ENCODE measurements at regions not wholly inside any gene's neighbourhood (a gene's known extent, or its start where the extent isn't known, plus 50 kb on each side); places are given as distances from the start of the nearest gene placed in this dataset.

- TF ChIP-seq, protein P1, sequence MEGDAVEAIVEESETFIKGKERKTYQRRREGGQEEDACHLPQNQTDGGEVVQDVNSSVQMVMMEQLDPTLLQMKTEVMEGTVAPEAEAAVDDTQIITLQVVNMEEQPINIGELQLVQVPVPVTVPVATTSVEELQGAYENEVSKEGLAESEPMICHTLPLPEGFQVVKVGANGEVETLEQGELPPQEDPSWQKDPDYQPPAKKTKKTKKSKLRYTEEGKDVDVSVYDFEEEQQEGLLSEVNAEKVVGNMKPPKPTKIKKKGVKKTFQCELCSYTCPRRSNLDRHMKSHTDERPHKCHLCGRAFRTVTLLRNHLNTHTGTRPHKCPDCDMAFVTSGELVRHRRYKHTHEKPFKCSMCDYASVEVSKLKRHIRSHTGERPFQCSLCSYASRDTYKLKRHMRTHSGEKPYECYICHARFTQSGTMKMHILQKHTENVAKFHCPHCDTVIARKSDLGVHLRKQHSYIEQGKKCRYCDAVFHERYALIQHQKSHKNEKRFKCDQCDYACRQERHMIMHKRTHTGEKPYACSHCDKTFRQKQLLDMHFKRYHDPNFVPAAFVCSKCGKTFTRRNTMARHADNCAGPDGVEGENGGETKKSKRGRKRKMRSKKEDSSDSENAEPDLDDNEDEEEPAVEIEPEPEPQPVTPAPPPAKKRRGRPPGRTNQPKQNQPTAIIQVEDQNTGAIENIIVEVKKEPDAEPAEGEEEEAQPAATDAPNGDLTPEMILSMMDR (conservative IDR thresholded peaks at IDR 0.05) = no peak
- Mint-ChIP-seq H3K27me3 (peaks cover 36% of the 10 kb centered on the region), H3K27ac (no peak overlapping the region), H3K36me3 (no peaks in the 10 kb centered on the region), H3K4me3 (no peak overlapping the region), H3K4me1 (ENCODE audit: unreplicated experiment) (no peaks in the 10 kb centered on the region), H3K9me3 (no peaks in the 10 kb centered on the region)
- DNase-seq (ENCODE audit: extremely low spot score, unreplicated experiment) = peak; percentile 63
Observed at GRCh38 chr13:112254061-112254818, 121.9 kb upstream of the SPACA7 start.

DNA sequence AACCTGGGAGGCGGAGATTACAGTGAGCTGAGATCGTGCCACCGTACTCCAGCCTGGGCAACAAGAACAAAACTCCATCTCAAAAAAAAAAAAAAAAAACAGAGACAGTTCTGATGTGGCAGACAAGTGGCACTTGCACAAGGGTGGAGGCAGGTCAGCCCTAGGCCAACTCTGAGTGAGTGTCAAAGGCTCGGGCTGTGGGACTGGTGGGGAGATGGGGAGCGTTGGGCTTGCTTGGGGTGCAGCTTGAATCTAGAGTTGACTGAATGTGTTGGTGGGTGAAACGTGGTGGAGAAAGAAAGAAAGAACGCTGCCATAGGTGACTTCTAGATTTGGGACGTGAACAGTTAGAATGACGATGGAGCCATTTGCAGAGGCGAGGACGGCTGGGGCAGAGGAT, 121.3 kb upstream of the SPACA7 start:
- no peaks in the 10 kb centered on the region for H3K9me3 Mint-ChIP-seq
- no peak overlapping the region for H3K4me3 Mint-ChIP-seq
- DNase-seq (ENCODE audit: extremely low spot score, unreplicated experiment) = no peak
- H3K4me1 Mint-ChIP-seq (ENCODE audit: unreplicated experiment) = no peaks in the 10 kb centered on the region
- peaks cover 41% of the 10 kb centered on the region for H3K27me3 Mint-ChIP-seq
- no peak overlapping the region for H3K27ac Mint-ChIP-seq
- TF ChIP-seq, protein P1 (conservative IDR thresholded peaks at IDR 0.05) = no peak
- H3K36me3 Mint-ChIP-seq = no peaks in the 10 kb centered on the region

DNA sequence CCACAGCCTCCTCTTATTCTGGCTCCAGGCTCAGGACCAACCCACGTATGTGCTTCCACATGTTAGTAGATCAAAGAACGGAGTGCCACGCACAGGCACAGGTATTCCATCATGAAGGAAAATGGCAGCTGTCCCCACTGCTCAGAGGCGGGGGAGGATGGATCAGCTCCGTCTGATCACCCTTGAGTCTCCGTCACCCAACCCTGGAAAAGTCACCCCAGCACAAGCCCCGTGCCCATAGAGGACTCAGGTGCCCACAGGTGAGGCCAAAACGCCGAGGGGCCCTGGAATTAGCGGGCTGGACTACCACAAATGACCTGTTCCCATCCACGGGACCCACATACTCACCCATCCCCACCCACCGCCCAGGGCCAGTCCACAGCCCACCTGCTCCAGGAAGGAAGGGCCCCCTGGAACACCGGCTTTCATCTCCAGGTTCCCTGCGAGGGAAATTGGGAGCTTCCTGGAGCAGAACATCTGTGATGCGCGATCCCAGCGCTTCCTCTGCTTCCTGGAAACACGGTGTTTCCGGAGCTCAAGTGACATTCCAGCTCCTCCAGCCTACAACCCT, 120.5 kb upstream of the SPACA7 start:
- DNase-seq (ENCODE audit: extremely low spot score, unreplicated experiment) = peak; percentile 57
- Mint-ChIP-seq H3K4me3 (no peak overlapping the region), H3K9me3 (no peaks in the 10 kb centered on the region), H3K27me3 (peaks cover 43% of the 10 kb centered on the region), H3K27ac (no peak overlapping the region), H3K4me1 (ENCODE audit: unreplicated experiment) (no peaks in the 10 kb centered on the region), H3K36me3 (no peaks in the 10 kb centered on the region)
- TF ChIP-seq, protein P1 (conservative IDR thresholded peaks at IDR 0.05) = no peak

- no peak overlapping the region for H3K27ac Mint-ChIP-seq
- TF ChIP-seq, protein P1 (conservative IDR thresholded peaks at IDR 0.05) = no peak
Observed at GRCh38 chr13:112256716-112257494, 119.2 kb upstream of the SPACA7 start.

GRCh38 chr13:112259511-112259910, 116.6 kb upstream of the SPACA7 start:
- no peak overlapping the region for H3K27ac Mint-ChIP-seq
- DNase-seq (ENCODE audit: extremely low spot score, unreplicated experiment) = no peak
- no peak overlapping the region for H3K4me3 Mint-ChIP-seq
- H3K36me3 Mint-ChIP-seq = no peaks in the 10 kb centered on the region
- peaks cover 30% of the 10 kb centered on the region for H3K27me3 Mint-ChIP-seq
- TF ChIP-seq, protein P1 (conservative IDR thresholded peaks at IDR 0.05) = no peak
- no peaks in the 10 kb centered on the region for H3K4me1 Mint-ChIP-seq (ENCODE audit: unreplicated experiment)
- H3K9me3 Mint-ChIP-seq = no peaks in the 10 kb centered on the region

More at GRCh38 chr13:112256716-112257494, 119.2 kb upstream of the SPACA7 start:
- H3K27me3 Mint-ChIP-seq = peaks cover 43% of the 10 kb centered on the region
- DNase-seq (ENCODE audit: extremely low spot score, unreplicated experiment) = no peak
- no peaks in the 10 kb centered on the region for H3K9me3 Mint-ChIP-seq
- no peaks in the 10 kb centered on the region for H3K4me1 Mint-ChIP-seq (ENCODE audit: unreplicated experiment)
- no peaks in the 10 kb centered on the region for H3K36me3 Mint-ChIP-seq
- H3K4me3 Mint-ChIP-seq = no peak overlapping the region

Data from type B pancreatic cell (in vitro differentiated cells).